ENCODE measurements at regions not wholly inside any gene's neighbourhood (a gene's known extent, or its start where the extent isn't known, plus 50 kb on each side); places are given as distances from the start of the nearest gene placed in this dataset.

DNA sequence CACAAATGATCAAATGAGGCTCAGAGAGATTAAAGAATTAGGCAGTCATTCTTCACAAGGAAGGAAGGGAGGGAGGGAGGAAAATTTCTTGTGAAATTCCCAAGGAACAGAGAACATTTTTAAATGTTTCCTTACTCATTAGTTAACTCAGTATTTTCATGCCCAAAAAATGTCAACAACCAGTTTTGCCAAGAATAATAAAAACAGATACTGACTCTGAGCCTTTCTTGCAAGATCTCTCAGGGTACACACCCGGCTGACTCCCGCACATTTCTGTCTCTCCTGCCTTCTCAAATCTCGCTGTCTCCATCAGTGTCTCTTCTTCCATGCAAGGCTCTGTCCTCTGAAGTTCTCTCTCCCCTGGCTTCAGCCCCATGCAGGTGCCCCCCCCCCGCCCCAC, 265.9 kb downstream of the TJP1 start:
- TF ChIP-seq CTCF (IDR thresholded peaks at IDR 0.05; ENCODE audit: borderline replicate concordance, extremely low read depth, low read length, poor library complexity, severe bottlenecking) (no peak), EZH2 (IDR thresholded peaks at IDR 0.05; ENCODE audit: borderline replicate concordance, low read depth, low read length, severe bottlenecking) (no peak)
- H4K20me1 ChIP-seq (ENCODE audit: insufficient read depth, low read length), result no peaks in the 10 kb centered on the region
- H3K9ac ChIP-seq (ENCODE audit: low read depth, low read length), result no peak overlapping the region
- no peak overlapping the region for H3K4me3 ChIP-seq (ENCODE audit: low read depth in 1 of 2, low read length in 2 of 2)
- H3K79me2 ChIP-seq (ENCODE audit: insufficient read depth, low read length), result no peaks in the 10 kb centered on the region
- no peaks in the 10 kb centered on the region for H3K9me3 ChIP-seq (ENCODE audit: insufficient read depth, low read length, severe bottlenecking)
- H3K4me1 ChIP-seq (ENCODE audit: insufficient read depth, low read length), result no peaks in the 10 kb centered on the region
- no peak for ATAC-seq (ENCODE audit: insufficient read depth, low read depth)
- no peak overlapping the region for H3K4me2 ChIP-seq (ENCODE audit: insufficient read depth, low read length)
- H3K36me3 ChIP-seq (ENCODE audit: insufficient read depth, low read length), result no peaks in the 10 kb centered on the region
- H2AFZ ChIP-seq (ENCODE audit: low read depth, low read length), result no peak overlapping the region
- no peaks in the 10 kb centered on the region for H3K27me3 ChIP-seq (ENCODE audit: insufficient read depth, low read length, poor library complexity)
- no peak for DNase-seq
- H3K27ac ChIP-seq (ENCODE audit: low read length), result no peak overlapping the region

DNA sequence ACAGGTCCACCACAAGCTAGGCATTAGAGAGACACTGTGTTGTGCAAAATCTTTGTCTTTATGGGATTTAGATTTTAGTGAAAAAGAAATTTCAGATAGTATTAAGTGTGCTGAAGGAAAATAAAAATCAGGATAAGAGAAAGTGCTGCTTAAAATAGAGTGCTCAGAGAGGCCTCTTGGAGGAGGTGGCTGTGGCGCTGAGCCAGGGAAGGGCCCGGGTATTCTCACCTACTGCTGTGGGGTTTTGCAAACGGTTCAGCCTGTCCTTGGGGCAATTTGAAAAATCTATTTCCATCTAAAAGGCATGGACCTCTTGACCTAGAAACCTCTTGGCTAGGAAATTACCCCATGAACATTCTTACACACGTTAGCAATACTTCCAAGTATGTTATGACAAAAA, 267.7 kb downstream of the TJP1 start:
- H3K9ac ChIP-seq (ENCODE audit: low read depth, low read length), result no peak overlapping the region
- no peaks in the 10 kb centered on the region for H3K36me3 ChIP-seq (ENCODE audit: insufficient read depth, low read length)
- H4K20me1 ChIP-seq (ENCODE audit: insufficient read depth, low read length), result no peaks in the 10 kb centered on the region
- H2AFZ ChIP-seq (ENCODE audit: low read depth, low read length), result no peak overlapping the region
- ATAC-seq (ENCODE audit: insufficient read depth, low read depth) (no peak), DNase-seq (no peak)
- H3K9me3 ChIP-seq (ENCODE audit: insufficient read depth, low read length, severe bottlenecking), result no peaks in the 10 kb centered on the region
- TF ChIP-seq EZH2 (IDR thresholded peaks at IDR 0.05; ENCODE audit: borderline replicate concordance, low read depth, low read length, severe bottlenecking) (no peak), CTCF (IDR thresholded peaks at IDR 0.05; ENCODE audit: borderline replicate concordance, extremely low read depth, low read length, poor library complexity, severe bottlenecking) (no peak)
- H3K79me2 ChIP-seq (ENCODE audit: insufficient read depth, low read length), result no peaks in the 10 kb centered on the region
- H3K4me3 ChIP-seq (ENCODE audit: low read depth in 1 of 2, low read length in 2 of 2), result no peak overlapping the region
- H3K27me3 ChIP-seq (ENCODE audit: insufficient read depth, low read length, poor library complexity), result no peaks in the 10 kb centered on the region
- H3K4me2 ChIP-seq (ENCODE audit: insufficient read depth, low read length), result no peak overlapping the region
- no peak overlapping the region for H3K27ac ChIP-seq (ENCODE audit: low read length)
- no peaks in the 10 kb centered on the region for H3K4me1 ChIP-seq (ENCODE audit: insufficient read depth, low read length)

DNA sequence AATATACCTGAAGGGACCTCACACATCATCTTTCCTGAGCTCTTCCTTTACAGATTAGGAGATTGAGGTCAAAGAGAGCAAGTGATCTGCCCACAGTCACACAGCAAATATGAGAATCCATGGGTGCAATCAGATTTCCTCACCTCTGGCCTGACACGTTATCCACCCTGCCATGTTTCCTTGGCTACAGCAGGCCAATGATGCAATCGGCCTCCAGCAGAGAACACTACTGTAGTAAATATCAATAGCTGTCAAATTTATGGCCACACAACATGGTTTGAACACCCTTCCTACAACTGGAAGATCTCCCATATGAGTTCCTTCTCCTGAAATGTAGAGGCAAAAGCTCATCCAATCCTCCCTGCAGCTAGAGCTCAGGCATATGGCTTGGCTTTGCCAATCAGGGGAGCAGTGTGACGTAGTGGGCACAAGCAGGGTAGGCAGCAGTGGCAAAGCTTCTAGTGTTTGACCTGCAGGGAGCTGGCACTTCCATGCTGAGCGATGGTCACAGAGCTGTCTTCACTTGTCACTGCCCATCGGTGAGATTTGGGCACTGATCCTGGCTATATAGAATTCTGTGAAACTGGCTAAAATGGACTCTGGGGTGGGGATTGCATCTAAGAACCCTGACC, 271.3 kb downstream of the TJP1 start:
- TF ChIP-seq CTCF (IDR thresholded peaks at IDR 0.05; ENCODE audit: borderline replicate concordance, extremely low read depth, low read length, poor library complexity, severe bottlenecking) (no peak), EZH2 (IDR thresholded peaks at IDR 0.05; ENCODE audit: borderline replicate concordance, low read depth, low read length, severe bottlenecking) (no peak)
- no peak overlapping the region for H3K27ac ChIP-seq (ENCODE audit: low read length)
- no peak overlapping the region for H3K9ac ChIP-seq (ENCODE audit: low read depth, low read length)
- no peaks in the 10 kb centered on the region for H3K9me3 ChIP-seq (ENCODE audit: insufficient read depth, low read length, severe bottlenecking)
- no peaks in the 10 kb centered on the region for H3K79me2 ChIP-seq (ENCODE audit: insufficient read depth, low read length)
- H3K4me1 ChIP-seq (ENCODE audit: insufficient read depth, low read length), result no peaks in the 10 kb centered on the region
- H3K4me3 ChIP-seq (ENCODE audit: low read depth in 1 of 2, low read length in 2 of 2), result no peak overlapping the region
- no peak overlapping the region for H2AFZ ChIP-seq (ENCODE audit: low read depth, low read length)
- no peak for ATAC-seq (ENCODE audit: insufficient read depth, low read depth)
- no peak for DNase-seq
- H4K20me1 ChIP-seq (ENCODE audit: insufficient read depth, low read length), result no peaks in the 10 kb centered on the region
- no peak overlapping the region for H3K4me2 ChIP-seq (ENCODE audit: insufficient read depth, low read length)
- no peaks in the 10 kb centered on the region for H3K36me3 ChIP-seq (ENCODE audit: insufficient read depth, low read length)
- H3K27me3 ChIP-seq (ENCODE audit: insufficient read depth, low read length, poor library complexity), result no peaks in the 10 kb centered on the region
